ENCODE measurements at regions not wholly inside any gene's neighbourhood (a gene's known extent, or its start where the extent isn't known, plus 50 kb on each side); places are given as distances from the start of the nearest gene placed in this dataset.
"Not testable (repeated sequence)": the region's sequence is repeated elsewhere in the genome, so short reads cannot be mapped to it uniquely, and the experiment has no call there.

DNA sequence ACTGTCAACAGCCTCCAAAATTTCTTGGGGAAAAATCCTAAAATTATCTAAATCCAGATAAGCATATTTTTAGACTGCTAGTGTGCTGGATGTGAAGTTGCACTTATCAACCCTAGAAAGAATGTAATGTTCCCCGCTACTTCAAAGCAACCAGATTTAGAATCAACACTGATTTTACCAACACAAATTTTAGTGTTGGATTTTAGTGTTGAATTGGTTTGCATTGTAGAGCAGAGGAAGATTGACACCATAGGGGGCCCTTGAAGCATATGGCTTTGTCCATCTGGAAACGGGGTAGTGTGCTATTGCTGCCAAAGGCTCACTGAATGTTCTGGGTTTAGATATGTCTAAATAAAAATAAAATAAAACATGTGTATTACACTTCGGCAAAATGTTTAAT lies 126.3 kb upstream of the EMCN start:
- no peak for DNase-seq (ENCODE audit: low spot score)

DNA sequence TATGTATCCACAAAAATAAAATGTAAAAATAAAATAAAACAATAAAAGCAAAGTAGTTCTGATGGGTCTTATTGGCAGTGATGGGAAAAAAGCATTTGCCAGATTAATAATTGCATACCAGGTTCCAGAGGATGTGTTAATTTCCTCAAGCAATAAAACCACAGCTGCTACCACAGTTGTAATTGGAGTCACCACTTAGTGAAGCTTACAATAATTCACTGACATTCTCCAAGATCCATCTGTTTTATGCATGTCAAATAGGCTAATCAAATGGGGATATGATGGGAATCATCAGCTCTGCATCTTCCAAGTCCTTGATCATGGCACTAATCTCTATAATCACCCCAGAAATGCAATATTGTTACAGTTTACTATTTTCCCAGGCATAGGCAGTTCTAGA lies 123.5 kb upstream of the EMCN start:
- DNase-seq (ENCODE audit: low spot score), result no peak

DNA sequence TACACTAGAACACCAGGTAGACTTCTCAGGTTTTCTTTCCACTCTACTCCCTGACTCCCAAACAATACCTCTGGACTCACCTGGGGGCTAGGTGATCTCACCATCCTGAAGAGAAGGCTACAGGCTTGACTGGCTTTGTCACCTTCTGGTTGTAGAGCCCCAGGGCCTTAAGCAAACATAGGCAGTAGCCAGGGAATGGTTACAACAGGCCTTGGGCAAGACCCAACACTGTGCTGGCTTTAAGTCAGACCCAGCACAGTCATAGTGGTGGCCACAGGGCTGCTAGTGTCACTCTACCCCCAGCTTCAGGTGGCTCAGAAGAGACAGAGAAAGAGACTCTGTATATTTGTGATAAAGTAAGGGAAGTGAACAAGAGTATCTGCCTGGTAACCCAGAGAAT lies 118.1 kb upstream of the EMCN start:
- no peak for DNase-seq (ENCODE audit: low spot score)

DNA sequence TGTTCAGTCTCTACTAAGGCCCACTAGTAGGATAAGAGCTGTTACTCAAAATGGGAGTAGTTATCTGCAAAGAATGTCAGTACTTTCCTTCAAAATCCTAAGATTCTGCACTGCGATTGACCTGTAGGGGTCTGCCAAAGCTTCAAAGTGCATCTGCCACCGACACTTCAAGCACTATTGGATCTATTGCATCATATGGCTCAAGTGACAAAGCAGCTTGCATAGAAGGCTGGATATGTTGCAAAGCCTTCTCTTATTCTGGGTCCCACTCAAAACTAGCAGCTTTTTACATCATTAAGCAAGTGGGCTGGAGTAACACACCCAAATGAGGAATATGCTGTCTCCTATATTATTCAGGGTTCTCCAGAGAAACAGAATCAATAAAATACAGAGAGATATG lies 115.4 kb upstream of the EMCN start:
- no peak for DNase-seq (ENCODE audit: low spot score)

DNA sequence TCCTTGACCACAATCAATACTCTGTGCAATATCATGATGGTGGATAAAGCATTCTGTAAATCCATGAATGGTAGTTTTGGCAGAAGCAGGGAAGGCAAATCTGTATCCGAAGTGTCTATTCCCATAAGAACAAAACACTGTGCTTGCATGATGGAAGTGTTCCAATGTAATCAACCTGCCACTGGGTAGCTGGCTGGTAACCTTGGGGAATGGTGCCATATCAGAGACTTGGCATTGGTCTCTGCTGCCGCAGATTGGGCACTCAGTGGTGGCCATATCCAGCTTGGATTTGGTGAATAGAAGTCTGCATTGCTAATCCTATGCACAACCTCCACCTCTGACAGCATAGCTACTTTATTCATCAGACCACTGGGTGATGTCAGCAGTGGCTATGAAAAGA lies 114.3 kb upstream of the EMCN start:
- DNase-seq (ENCODE audit: low spot score), result no peak

DNA sequence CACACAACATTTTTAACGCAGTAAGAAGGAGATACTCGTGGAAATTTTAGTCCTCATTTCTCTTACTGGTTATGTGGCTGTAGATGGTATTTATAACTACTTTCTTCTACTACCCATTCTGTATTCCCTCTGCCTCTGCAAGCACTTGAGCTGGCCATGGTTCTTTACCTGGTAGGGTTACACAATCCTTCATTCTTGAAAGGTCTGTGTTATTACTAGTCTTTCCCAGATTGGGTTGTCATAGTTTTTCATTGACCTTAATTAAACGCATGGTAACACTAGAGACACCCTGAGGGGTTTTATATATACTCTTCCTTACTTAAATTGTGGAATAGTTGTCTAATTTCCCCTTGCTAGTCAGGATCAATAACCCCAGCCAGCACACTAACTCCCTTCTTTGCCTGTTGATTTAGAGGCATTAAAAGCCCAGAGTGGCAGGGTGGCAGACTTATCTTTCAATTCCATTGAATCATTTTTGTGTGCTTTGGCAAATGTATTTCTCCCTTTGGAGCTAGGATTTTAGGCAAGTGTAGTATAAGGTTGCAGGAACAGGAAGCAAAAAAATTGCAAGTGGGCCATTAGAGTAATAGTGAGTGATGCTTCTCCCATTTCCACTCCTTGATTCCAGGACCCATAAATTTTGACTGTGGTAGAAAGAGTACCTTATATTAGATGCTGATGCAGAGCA lies 113.6 kb upstream of the EMCN start:
- DNase-seq (ENCODE audit: low spot score), result no peak

DNA sequence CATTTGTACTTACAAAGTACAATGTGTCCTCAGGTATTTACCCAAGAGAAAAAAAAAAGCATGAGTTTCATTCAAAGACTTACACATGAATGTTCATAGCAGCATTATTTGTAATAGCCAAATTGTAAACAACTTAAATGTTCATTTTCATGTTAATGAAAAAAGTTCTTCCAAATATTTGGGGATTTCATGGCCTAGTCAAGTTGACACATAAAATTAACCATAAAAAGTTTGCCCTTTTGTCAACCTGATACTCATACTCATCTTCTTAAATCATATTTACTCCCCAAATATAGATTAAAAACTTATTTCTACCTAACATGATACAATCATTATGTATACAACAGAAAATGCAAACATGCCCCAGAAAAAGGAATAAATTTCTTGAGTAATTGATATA lies 112.5 kb upstream of the EMCN start:
- DNase-seq (ENCODE audit: low spot score), result no peak

DNA sequence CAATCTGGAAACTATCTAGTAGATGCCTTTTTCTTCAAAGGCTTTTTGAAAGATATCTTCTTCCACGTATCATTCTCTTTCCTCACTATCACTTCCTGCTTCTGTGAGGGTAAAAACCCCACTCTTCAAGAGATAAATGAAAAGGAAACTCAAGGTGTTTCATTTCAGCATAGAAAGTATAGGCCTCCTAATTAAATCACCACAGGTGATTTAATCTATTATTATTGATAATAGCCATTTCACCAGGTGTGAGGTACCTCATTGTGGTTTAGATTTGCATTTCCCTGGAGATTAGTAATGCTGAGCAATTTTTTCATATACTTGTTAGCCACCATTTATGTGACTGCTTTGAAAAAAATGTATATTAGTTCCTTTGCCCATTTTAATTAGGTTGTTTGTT lies 92.0 kb upstream of the EMCN start:
- no peak for DNase-seq (ENCODE audit: low spot score)

DNA sequence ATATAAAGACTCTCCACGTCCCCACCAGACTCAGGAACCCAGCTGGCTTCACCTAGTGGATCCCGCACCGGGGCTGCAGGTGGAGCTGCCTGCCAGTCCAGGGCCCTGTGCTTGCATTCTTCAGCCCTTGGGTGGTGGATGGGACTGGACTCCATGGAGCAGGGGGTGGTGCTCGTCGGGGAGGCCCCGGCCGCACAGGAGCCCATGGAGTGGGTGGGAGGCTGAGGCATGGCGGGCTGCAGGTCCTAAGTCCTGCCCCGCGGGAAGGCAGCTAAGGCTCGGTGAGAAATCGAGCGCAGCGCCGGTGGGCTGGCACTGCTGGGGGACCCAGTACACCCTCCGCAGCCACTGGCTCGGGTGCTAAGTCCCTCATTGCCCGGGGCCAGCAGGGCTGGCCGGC lies 90.8 kb upstream of the EMCN start:
- DNase-seq (ENCODE audit: low spot score), result not testable (repeated sequence)

DNA sequence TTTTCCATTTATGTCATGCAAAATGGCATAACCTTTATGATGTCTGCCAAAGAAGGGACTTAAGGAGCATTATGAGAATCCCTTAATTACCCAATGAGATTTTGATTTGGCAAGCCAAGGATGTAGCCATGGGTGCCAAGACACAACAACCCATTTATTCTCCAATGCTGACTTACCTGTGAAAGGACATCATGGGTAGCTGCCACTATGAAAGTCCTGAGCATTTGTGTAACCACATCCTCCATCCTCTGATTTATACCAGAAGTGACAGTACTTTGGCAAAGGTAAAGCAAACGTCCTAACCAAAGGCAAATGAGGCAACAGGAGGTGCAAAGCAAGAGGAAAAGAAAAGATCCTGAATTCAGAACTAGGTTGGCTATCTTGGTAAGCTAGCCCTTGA lies 87.3 kb upstream of the EMCN start:
- no peak for DNase-seq (ENCODE audit: low spot score)

DNA sequence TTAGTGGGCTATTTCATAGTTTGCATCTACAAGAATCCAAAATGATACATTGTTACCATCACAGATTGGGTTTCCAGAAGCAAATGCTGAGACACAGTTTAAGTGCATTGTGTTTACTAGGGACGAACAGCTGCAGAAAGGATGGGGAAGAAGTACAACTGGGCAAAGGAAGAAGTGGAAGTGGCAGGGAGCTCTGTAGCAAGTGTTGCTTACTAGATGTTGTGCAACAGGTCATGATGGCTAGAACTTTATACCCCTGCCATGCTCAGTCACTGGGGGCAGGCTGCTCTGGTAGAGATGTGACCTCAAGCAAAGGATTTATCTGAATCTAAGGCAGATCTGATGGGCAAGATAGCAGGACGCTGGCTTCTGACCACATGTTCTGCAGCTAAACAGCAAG lies 76.1 kb upstream of the EMCN start:
- DNase-seq (ENCODE audit: low spot score), result no peak

DNA sequence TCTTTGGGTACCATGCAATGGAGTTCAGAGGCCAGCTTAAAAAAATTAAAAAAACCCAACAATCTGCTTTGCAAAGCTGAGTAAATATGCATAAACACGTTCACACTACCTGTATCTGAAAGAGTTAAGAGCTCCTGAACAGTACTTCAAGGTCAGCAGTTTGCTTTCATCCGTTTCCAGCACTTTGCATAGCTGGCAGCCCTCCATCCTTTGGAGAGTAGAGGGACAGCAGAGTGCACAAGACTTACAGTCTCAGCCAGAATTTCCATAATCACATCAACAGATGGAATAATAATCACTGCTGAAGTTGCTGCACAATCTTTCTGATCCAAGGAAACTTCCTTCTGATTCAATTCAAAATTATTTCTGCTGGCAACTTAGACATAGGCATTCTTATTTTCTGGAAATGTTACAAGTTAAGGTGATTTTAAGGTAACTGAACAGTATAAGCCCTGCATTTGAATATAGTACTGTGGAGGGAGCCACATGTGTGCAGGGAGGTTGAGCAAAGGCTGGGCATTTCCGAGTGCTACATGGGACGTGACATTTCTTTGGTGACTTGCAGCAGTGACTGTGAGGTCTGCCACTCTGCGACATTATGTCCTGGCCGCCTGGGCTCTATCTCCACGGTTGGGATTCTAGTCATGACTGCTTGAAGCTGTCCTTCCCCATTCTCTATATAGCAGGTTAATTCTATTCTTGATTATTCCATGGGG lies 73.5 kb upstream of the EMCN start:
- no peak for DNase-seq (ENCODE audit: low spot score)

DNA sequence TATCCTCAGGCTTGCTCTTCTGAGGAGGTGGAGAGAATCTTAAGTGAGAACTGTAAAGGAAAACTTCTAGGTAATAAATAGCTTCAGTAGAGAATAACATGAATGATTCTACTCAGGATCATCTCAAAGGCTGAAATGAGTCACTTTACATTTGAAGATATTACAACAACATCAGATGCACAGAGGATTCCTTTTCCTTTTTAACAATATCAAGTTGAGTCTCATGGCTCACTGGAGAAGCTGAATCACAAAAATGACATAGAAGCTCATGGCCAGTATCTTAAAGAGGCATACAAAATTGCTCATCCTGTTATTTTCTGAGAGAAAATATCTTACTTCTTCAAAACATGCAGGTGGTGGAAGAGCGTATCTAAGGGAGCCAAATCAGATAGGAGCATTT lies 72.5 kb upstream of the EMCN start:
- DNase-seq (ENCODE audit: low spot score), result no peak

DNA sequence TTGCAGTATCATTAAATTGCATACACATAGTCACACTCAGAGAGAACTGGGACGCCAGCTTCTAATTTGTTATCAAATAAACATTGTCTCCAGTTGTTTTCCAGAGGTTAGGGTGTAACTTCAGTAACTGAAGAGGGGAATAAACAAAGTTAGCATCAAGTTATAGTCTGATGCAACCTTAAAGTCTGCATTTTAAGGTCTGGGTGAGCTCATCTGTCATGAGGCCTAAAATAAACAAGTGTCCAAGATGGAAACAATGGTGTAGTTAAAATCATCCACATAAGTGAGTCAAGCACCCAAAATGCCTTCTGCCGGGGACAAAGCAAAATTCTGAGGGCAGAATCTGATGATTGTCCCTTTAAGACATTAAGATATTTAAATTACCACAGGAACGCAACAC lies 70.3 kb upstream of the EMCN start:
- DNase-seq (ENCODE audit: low spot score), result no peak

DNA sequence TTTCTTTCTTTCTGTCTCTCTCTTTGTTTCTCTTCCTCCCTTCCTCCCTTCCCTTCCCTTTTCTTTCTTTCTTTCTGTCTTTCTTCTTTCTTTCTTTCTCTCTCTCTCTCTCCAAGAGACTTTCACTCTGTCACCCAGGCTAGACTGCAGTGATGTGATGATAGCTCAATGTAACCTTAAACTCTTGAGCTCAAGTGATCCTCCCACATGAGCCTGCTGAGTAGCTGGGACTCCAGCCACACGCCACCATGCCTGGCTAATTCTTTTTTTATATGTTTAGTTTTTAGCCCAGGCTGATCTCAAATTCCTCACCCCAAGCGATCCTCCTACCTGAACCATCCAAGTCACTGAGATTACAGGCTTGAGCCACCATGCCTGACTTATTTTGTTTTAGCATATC lies 64.3 kb upstream of the EMCN start:
- DNase-seq (ENCODE audit: low spot score), result no peak

DNA sequence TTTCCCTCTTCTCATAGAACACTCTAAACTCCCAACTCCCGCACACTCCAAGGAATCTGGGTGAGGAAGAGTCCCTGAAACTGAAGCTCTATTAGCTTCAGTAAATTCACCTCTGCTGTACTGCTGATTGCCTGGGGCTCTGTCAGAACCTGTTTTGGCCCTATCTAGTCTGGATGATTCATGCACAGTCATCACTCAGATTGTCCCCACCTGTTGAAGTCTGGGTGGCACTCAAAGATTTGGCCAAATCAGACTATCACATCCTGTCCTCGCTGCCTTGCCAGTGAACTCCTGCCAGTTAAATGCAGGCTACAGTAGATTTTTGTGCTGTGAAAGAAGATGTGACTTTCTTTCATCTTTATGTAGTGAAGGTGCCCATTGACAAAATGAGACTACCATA lies 63.5 kb upstream of the EMCN start:
- DNase-seq (ENCODE audit: low spot score), result no peak

DNA sequence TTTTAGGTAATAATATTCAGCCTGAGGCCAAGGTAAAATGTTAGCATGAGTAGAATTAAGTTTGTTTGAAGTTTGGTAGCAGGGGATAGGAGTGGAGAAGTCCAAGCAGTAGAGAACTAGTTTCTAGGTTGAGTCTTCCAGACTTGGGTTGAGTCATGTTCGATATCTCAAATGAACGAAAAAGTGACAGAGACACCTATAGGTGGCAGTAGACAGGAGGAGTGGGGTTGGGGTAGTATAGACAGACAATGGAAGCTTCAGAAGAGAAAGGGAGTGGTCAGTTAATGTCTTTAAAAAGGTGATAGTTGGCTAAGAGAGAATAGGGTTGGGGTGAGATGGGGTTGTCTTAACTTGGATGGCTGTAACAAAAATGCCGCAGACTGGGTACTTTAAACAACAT lies 58.7 kb upstream of the EMCN start:
- DNase-seq (ENCODE audit: low spot score), result no peak

DNA sequence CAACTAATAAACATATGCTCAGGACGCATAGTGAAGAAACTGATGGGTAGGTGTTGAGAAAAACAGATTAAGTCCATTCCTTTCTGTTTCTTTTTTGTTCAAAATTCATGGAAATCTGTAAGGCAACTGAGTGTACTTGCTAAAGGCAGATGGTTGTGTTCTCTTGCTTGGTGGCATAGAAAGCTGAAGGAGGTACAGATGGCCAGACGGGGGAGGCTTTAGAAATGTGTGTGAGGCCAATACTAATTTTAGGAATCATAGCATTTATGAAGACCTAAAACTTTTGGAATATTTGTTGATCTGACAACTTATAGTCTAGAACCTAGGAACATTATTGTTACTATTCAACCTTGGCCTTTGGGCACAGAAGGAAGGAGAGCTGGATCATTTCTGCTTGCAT lies 56.8 kb upstream of the EMCN start:
- DNase-seq (ENCODE audit: low spot score), result no peak

DNA sequence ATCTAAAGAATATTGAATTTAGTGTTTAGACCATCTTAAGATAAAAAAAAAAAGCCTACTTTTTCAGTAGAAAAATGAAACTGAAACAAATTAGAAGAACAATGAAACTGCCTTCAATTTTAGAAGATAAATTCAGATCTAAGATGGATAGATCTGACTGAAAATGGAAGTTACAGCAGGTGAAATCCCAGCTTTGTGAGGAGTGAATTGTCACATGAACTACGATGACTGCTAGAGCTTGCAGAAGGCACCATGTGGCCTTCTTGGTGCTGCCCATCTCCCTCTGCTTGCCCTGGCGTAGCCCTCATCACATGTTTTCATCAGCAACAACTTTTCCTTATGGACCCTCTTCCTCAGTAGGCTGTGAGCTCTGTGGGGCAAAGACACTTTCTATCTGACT lies 51.4 kb upstream of the EMCN start:
- no peak for DNase-seq (ENCODE audit: low spot score)
